Activated CD4-positive, alpha-beta T cell treated with anti-CD3 and anti-CD28 coated beads, Interleukin-10, Interleukin-2, amounts not matched to agents 100 ng/mL and 50 ng/mL, durations not matched to agents 16 hours and 8 hours (primary cell): ENCODE measurements at regions not wholly inside any gene's neighbourhood (a gene's known extent, or its start where the extent isn't known, plus 50 kb on each side); places are given as distances from the start of the nearest gene placed in this dataset.
"Not testable (repeated sequence)": the region's sequence is repeated elsewhere in the genome, so short reads cannot be mapped to it uniquely, and the experiment has no call there.

Source experiments
- DNase-seq: peaks from one replicate; pipeline ENCODE4 v3.0.0-alpha.2; 2020

DNA sequence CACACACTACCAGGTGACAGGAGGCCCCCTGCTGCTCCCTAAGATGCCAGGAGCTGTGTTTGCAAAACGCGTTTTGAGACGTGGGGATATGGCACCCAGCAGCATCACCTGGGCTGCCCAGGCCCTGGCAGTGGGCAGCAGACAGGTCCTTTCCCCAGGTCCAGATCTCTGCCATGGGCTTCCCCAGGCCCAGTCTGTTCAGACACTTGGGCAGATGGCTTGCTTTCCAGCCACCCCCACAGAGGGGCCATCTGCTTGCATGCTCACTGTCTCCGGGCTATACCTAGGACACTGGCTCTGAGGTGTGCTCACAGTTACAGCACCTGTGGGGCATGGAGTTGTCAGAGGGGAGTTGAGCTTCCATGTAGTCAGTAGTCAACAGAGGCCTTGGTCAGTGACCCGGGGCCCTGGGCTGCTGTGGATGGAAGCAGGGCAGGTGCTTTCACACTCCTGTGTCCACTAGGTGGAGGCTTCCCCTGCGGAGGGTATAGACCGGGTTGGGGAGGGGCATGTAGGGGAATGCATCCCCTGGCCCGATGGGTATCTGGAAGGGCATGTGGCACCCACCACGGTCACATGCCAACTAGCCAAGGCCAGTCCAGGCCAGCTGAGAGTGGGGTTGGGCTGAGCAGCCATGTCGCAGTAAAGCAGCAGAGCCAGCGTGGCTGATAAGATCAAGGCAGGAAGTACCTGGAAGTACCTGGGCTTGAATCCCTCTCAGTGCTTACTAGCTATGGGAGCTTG lies 185.4 kb upstream of the SLC24A3 start:
- no peak for DNase-seq

- DNase-seq: no peak
Measured at GRCh38 chr20:19027971-19028370, 184.5 kb upstream of the SLC24A3 start.

GRCh38 chr20:19041787-19042186 lies 170.7 kb upstream of the SLC24A3 start:
- DNase-seq: no peak

DNA sequence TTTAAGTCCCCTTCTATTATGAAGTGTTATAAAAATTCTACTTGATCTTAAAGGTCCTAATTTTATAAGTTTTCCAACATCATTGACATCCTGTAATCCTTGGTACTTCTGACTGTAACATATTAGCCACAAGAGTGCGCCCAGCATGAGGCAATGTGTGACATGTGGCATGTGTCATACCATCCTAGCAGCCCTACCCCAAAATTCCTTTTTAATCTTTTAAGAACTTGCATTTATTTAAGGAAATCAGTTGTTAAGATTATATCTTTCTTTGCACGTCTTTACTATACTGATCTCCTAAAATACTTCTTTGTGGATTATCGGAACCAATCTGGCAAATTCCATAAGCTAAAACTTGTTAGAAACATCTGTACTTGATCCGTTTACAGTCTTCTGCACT lies 167.1 kb upstream of the SLC24A3 start:
- DNase-seq: no peak

DNA sequence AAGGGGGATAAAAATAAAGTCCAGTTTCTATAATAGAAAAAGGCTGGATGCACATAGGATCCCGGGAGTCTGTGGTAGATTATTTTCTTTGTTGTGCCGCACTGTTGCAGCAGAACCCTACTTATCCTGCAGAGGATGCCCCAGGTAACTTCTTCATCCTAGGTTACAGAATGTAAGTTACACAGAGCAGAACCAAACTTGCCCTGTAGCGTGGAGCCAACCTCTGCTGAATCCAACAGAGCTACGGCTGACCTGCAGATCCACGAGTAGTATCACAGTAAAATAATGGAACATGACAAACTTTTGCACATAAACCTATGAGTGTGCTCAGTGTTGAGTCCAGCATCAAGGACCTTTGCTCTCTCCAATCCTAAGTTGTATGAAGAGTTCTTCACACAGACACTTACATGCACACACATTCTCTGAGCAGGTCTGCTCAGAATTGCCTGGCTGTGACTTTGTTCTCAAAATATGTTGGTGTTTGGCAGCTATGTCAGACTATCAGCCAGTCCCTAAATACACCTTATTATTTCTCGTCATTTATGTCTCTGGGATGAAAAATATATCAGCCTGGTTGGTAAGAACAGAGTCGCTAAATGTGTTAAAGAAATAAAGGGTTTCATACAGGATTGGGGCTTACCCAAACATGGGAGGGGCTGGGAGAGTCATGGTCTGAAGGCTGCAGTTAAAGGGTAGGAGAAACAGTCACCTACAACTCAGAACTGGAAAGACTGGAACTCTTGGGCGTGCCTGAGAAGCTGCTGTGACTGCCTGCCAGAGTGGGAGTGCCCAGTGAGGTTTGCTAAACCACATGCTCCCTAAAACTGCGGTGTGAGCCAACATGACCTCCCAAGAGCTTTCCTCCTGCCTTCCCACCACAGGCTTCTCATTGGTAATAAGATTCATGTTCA lies 165.1 kb upstream of the SLC24A3 start:
- no peak for DNase-seq

GRCh38 chr20:19047951-19048296 lies 164.5 kb upstream of the SLC24A3 start:
- no peak for DNase-seq

DNA sequence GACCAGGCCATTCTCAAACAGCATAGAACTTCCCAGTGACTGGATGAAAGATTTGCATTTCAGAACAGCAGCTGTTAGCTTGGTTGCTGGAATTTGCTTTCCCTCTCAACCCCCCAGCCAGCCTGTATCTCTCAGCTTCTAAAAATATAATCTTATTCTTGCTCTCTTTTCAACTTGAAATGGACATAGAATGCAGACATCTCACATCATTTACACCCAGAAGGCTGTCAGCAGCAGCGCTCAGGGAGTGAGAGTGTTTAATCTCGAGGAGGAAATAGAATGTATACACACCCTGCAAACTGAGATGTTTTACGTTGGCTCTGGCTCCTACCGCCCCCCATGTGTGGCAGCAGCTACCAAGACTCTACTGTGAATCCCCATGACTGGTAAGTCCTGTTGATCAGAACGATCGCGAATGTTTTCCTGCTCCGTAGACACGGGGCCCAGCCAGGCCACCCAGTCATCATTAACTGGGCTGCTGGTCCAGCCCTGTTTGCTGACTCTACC lies 163.4 kb upstream of the SLC24A3 start:
- no peak for DNase-seq

DNA sequence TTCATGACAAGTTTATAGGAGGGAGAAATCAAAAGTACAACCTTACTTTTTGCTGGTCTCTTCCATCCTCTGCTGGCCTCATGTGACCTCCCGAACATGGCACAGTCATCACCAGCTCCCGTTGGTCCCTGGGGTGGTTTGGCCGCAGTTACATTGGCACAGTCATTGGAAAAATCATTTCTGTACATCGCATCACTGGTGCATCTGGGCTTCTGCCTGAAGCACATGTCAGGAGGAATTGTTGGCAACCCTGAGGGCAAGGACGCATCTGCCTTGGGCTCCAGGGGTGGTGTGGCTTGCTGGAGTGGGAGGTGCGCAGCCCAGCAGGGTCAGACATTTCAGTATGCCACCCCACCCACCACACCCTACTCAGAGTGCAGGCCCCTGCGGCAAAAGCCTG lies 162.9 kb upstream of the SLC24A3 start:
- DNase-seq: no peak

GRCh38 chr20:19056909-19057308 lies 155.5 kb upstream of the SLC24A3 start:
- peak; percentile 13 for DNase-seq

- DNase-seq: not testable (repeated sequence)
Measured at GRCh38 chr20:19064788-19065187, 147.7 kb upstream of the SLC24A3 start.

GRCh38 chr20:19067986-19068385 lies 144.5 kb upstream of the SLC24A3 start:
- no peak for DNase-seq

DNA sequence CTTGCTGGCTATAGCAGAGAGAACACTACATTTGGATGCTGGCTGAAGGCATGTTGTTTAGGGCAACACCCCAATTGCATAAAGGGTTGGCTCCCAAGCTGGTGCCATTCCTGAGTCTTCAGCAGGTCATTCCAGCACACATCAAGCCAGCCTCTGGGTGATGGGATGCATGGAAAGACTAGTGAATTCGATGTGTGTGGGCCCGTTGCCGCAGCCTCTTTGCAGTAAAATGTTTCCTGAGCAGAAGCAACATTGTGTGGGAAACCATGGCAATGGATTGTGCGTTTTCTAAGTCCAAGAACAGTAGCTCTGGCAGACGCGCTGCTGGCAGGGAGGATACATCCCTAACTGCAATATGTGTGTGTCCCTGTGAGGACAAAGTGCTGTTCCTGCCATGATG lies 142.4 kb upstream of the SLC24A3 start:
- no peak for DNase-seq

GRCh38 chr20:19070681-19071445 lies 141.6 kb upstream of the SLC24A3 start:
- DNase-seq: no peak

- no peak for DNase-seq
Measured at GRCh38 chr20:19071446-19071725, 141.1 kb upstream of the SLC24A3 start.

DNA sequence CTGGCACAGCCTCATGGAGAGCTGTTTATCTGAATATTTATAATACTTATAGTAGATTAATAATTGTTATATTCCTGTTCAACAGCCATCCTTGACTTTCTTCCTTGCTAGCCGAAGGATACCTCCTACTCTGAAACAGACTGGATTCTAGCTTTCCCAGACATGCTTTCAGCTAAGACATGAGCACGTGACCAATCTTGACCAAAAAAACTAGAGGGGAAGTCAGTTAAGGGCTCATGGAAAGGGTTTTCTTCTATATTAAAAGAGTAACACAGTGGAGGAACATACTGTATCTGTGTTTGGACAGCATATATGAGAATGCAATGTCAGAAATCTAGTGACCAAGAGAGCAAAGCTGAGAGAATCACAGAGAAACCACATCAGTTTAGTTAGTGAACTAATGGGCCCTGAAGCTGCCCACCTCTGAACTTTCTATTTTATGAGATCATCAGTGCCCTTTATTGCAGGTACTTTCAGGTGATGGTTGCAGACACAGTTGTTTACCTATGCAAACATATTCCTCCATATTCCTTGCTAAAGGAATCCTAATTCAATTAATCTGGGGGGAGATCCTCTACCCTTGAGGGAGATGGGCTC lies 140.4 kb upstream of the SLC24A3 start:
- no peak for DNase-seq

DNA sequence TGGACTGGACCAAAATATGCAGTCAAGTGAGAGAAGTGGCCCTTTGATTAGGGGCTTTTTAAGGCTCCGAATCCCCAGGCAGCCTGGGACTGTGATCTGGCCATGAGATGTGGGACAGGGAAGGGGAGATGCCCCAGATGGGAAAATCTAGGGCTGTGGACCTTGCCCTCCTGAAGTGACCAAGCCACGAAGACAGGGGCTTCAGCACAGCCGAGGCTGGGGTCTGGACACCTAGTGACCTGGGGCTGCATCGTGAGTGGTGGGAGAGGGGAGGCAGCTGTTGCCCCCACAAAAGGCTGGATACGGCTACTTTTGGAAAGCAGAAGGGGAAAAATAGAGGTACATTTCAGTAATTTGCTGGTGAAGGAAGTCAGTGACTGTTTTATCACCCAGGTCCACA lies 139.5 kb upstream of the SLC24A3 start:
- no peak for DNase-seq

GRCh38 chr20:19073584-19074218 lies 138.7 kb upstream of the SLC24A3 start:
- DNase-seq: peak; percentile 2

GRCh38 chr20:19074356-19074755 lies 138.1 kb upstream of the SLC24A3 start:
- no peak for DNase-seq

GRCh38 chr20:19074828-19075516 lies 137.5 kb upstream of the SLC24A3 start:
- DNase-seq: peak; percentile 13

GRCh38 chr20:19077370-19078220 lies 134.8 kb upstream of the SLC24A3 start:
- DNase-seq: no peak
